Esophagus mucosa (tissue), 1 donor: ENCODE measurements at regions not wholly inside any gene's neighbourhood (a gene's known extent, or its start where the extent isn't known, plus 50 kb on each side); places are given as distances from the start of the nearest gene placed in this dataset.

Experiments
- ATAC-seq: fragments of 200-7000 bp; cut with Tn5 transposase; one replicate; pipeline ENCODE4 v1.9.1; 2020
- donor health status: DM: yes; HTN: yes; CAD: no.

DNA sequence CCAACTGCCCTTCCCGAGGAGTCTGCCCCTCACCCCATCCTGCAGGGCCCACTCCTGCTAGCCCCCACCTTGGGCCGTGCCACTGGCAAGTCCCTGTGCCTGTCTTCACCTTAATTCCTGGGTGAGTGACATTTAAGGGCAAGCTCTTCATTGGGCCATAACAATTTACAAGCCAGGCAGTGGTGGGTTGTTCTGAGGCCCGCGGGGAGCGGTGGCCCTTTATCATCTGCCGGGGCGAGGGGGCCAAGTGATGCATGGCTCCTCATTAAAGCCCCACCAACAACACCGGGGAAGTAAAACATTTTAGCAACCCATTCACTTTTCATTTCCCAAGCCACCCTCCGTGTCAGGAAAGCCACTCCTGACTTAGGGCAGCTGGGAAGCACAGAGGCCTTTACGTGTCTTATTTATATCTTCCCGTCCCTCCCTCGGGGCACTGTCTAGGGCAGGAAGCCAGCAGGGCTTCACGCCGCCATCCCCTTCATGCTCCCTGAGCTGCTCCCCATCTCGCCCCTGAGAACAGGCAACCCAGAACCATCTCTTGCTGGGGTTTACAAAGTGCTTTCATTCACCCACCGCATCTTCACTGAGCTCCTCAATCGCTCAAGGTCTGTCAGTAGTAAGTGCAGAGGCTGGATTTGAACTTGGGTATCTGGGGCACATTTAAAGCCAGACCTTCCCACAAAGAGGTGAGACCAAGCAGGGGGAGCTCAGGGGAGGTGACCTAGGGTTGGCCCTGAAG, 55.5 kb upstream of the CCDC167 start:
- no peak for ATAC-seq

- ATAC-seq = no peak
Observed at GRCh38 chr6:37554480-37554819, 54.8 kb upstream of the CCDC167 start.

DNA sequence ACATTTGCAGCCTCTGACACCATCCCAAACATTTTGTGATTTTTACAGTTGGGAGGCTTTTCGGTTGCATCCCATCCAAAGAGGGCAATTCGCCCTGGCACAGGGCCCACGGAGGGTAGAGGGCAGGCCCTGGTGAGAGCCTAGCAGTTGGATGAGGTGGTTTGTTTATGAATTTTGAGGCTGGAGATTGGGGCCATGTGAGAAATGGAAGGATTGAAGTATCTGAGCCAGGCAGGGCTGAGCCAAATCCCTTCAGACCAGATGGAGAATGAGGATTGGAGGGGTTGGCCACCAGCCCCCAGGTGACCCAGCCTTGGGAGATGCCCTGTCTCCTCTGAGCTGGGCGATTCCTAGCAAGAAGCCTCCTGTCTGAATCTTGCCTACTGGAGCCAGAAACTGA, 52.6 kb upstream of the CCDC167 start:
- ATAC-seq = no peak

GRCh38 chr6:37551867-37552266, 52.2 kb upstream of the CCDC167 start:
- ATAC-seq = no peak

DNA sequence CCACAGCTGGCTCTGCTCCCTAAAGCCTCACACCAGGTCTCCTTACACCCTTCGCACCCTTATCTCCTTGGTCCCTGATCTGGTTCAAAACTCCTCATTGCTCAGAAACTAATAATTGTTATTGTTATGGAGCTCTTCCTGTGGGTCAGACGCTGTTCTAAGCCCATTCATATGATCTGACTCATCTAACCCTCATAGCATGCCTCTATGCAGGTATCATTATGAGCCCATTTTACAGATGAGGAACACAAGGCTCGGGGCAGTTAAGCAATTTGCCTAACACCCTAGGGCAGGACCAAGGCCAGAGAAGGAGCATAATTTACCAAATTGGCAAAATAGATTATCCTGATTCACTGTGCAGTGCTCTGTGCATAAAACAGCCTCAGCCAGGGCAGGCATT, 51.8 kb upstream of the CCDC167 start:
- no peak for ATAC-seq

DNA sequence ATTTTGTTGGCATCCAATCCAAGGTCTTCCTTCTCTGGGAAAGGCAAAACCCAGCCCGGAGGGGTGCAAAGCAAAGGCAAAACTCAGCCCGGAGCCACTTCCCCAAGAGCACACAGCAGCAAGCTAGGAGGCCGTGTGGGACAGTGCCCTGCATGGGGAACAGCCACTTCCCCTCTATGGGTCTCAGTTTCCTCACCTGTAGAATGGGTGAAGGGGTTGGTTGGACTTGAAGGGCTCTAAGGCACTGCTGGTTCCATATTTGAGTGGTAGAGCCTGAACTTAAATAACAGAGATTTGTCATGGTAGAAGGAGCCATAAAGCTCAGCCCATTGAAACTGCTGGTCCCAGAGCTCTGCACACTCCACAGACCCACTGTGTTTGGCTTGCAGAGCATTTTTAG, 51.3 kb upstream of the CCDC167 start:
- no peak for ATAC-seq

GRCh38 chr6:37550191-37550831, 50.6 kb upstream of the CCDC167 start:
- no peak for ATAC-seq

GRCh38 chr6:37549558-37549957, 49.9 kb upstream of the CCDC167 start:
- no peak for ATAC-seq
